Cardiac fibroblast (primary cell): ENCODE measurements at regions not wholly inside any gene's neighbourhood (a gene's known extent, or its start where the extent isn't known, plus 50 kb on each side); places are given as distances from the start of the nearest gene placed in this dataset.
"Not testable (repeated sequence)": the region's sequence is repeated elsewhere in the genome, so short reads cannot be mapped to it uniquely, and the experiment has no call there.

Experiments used
- DNase-seq, 2 donors: peaks; one replicate each; pipeline versions ENCODE4 v3.0.0 to v3.0.0-alpha.2; 2010; ENCODE audit warnings: low read depth in 2 of 2
- H3K4me3 ChIP-seq, 2 donors: replicated peaks in 1 of 2; 1 replicate in 1 of 2; 2 replicates in 1 of 2; pipeline ENCODE4 v1.5.1; 2011; ENCODE audit warnings: low read depth in 2 of 2, low read length in 2 of 2, mild to moderate bottlenecking in 2 of 2, moderate library complexity in 1 of 2
- TF ChIP-seq, protein P1 (sequence below): IDR thresholded peaks from one replicate; pipeline ENCODE4 v1.5.1; 2011; ENCODE audit warnings: low read depth, mild to moderate bottlenecking, low read length, inconsistent platforms

DNA sequence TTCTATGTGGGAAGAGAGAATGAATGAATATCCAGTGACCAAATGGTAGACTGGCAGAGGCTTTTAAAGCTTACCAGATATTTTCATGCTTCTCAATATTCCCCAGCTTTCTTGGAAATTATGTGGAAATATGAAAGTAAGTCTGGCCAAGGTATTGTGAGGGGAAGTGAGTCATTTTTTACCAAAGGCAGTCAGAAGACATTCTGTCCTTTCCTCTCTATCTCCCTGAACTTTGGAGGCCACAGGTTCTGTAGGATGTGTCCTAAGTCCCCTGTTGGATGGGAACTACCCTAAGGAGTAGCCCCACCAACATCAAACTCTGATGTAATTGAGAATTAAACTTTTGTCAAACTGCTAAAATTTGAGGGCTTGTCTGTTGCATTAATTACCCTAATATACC, 593.8 kb upstream of the NRSN1 start:
- TF ChIP-seq, protein P1, sequence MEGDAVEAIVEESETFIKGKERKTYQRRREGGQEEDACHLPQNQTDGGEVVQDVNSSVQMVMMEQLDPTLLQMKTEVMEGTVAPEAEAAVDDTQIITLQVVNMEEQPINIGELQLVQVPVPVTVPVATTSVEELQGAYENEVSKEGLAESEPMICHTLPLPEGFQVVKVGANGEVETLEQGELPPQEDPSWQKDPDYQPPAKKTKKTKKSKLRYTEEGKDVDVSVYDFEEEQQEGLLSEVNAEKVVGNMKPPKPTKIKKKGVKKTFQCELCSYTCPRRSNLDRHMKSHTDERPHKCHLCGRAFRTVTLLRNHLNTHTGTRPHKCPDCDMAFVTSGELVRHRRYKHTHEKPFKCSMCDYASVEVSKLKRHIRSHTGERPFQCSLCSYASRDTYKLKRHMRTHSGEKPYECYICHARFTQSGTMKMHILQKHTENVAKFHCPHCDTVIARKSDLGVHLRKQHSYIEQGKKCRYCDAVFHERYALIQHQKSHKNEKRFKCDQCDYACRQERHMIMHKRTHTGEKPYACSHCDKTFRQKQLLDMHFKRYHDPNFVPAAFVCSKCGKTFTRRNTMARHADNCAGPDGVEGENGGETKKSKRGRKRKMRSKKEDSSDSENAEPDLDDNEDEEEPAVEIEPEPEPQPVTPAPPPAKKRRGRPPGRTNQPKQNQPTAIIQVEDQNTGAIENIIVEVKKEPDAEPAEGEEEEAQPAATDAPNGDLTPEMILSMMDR: no peak
- no peak overlapping the region for H3K4me3 ChIP-seq
- peak; percentile 29 to 55 for DNase-seq

DNA sequence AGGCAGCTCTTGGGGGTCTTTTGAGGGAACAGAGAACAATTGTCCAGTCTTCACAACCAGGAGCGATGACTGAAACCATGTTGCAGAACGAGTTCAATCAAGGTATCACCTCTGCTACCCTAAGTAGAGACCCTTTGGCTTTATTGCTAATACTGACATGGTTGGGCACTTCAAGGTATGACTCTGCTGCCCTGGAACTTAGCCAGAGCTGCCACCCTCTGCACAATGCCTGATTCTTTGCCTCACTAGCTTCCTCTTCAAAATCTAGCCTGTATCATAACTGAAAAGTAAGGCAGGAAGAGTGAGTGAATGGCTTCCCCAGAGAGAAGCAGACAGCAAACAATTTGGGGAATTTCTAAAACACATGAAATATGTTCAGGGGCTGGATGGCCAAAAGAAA, 592.7 kb upstream of the NRSN1 start:
- peak in 1 of 2 donors; percentile 1 for DNase-seq
- H3K4me3 ChIP-seq: no peak overlapping the region
- TF ChIP-seq, protein P1: no peak

DNA sequence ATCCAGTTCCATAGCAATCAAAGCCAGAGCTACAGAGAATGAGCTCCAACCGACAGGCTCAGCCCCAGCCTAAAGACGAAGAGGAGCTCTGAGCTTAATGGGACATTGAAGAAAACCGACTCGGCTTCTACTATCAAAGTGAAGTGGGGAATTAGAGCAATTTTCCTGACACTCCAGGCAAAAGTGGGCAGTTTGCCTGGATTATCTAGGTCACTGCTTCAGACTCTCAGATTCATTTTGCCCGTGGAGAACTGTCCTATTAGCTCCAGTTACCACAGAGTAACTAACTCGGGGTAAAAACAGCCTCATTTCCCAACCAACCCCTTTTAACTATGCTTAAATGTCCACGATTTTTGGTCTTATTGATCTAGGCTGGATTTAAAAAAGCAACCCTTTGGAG, 592.1 kb upstream of the NRSN1 start:
- H3K4me3 ChIP-seq: no peak overlapping the region
- TF ChIP-seq, protein P1: no peak
- DNase-seq: peak; percentile 7 to 10

DNA sequence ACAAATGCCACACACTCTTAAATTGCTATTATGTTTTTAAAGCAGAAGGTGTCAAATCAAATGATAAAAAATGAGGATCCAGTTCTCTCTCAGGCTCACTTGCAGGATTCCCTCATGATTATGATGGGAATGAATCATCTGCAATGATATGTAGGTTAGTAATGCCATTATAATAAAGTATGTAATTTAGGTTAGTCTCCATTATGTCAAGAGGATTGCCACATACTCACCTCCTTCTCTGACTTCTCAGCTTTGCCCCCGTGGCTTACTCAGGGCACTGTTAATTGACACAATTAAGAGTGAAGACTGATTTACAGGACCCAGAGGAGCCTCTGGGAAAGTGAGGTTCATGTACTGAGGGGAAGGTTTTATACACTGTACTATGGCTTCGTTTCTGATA, 591.7 kb upstream of the NRSN1 start:
- no peak overlapping the region for H3K4me3 ChIP-seq
- TF ChIP-seq, protein P1: no peak
- DNase-seq: peak in 1 of 2 donors; percentile 13

DNA sequence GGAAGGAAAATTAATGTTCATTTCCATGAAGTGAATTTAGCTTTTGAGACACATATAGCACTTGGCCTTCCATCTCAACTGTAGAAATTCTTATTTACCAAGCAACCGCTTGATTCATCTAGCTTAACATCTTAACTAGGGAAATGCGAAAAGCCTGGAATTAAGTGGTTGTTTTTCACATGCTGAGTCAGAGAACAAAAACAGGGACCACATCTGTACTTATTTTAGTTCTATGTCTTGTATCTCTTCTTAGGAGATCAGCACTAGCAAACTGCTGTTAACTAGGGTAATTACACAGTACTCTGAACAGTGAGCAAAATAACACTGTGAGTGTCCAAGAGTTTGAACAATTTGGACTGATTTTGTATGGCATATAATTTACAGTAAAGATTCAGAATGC, 590.9 kb upstream of the NRSN1 start:
- no peak overlapping the region for H3K4me3 ChIP-seq
- DNase-seq: no peak
- TF ChIP-seq, protein P1: no peak

DNA sequence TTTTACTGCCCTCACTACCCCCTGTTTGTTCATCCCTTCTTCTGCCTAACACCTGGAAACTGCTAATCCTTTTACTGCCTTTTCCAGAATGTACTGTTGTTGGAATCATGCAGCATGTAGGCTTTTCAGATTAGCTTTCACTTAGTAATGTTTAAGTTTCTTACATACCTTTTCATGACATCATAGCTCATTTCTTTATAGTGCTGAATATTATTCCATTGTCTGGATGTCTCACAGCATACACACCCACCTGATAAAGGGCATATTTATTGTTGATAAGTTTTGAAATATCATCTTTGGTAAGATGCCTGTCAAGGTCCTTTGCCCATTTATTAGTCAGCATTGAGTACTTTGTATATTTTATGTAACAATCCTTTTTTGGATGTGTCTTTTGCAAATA, 588.2 kb upstream of the NRSN1 start:
- no peak for DNase-seq
- no peak overlapping the region for H3K4me3 ChIP-seq
- TF ChIP-seq, protein P1: no peak

DNA sequence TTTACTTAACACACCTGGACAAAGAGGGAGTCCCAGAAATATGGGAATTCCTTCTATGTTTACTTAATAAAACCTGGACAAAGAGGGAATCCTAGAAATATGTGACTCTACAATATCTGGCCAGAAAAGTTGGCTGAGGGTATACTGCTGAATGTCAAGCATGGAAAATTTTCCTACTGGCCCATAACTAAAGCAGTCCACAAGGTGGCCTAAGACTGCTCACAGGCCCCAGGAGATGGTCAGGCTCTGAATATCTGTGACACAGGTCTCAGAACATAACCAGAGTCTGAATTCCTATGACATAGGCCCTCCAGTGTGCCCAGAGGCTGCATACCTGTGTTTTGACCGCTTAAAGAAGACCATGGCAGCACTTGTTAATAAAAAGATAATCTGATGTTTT, 578.2 kb upstream of the NRSN1 start:
- H3K4me3 ChIP-seq: no peak overlapping the region
- TF ChIP-seq, protein P1: no peak
- DNase-seq: no peak

DNA sequence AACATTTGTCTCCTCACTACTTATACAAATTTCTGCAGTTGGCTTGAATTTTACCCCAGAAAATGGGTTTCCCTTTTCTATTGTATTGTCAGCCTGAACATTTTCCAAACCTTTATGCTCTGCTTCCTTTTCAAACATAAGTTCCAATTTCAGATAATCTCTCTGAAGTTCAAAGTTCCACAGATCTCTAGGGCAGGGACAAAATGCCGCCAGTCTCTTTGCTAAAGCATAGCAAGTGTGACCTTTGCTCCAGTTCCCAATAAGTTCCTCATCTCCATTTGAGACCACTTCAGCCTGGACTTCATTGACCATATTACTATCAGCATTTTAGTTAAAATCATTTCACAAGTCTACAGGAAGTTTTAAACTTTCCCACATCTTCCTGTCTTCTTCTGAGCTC, 571.1 kb upstream of the NRSN1 start:
- not testable (repeated sequence) for DNase-seq, H3K4me3 ChIP-seq
